Mononuclear cell (primary cell): ENCODE measurements at regions not wholly inside any gene's neighbourhood (a gene's known extent, or its start where the extent isn't known, plus 50 kb on each side); places are given as distances from the start of the nearest gene placed in this dataset.

Source experiments
- H3K27me3 ChIP-seq: 2 replicates; pipeline ENCODE4 v1.6.0; 2011; ENCODE audit warnings: low read length, control low read depth; ENCODE audit not compliant: insufficient read depth
- H3K4me1 ChIP-seq: 2 replicates; pipeline ENCODE4 v1.5.1; 2011; ENCODE audit warnings: mild to moderate bottlenecking, low read length, control low read depth; ENCODE audit not compliant: insufficient read depth
- H3K4me3 ChIP-seq: 2 replicates; pipeline ENCODE4 v1.5.1; 2011; ENCODE audit warnings: mild to moderate bottlenecking, low read length, moderate library complexity
- H3K9me3 ChIP-seq: 2 replicates; pipeline ENCODE4 v1.5.1; 2011; ENCODE audit warnings: low read depth, mild to moderate bottlenecking, control low read depth, low read length

DNA sequence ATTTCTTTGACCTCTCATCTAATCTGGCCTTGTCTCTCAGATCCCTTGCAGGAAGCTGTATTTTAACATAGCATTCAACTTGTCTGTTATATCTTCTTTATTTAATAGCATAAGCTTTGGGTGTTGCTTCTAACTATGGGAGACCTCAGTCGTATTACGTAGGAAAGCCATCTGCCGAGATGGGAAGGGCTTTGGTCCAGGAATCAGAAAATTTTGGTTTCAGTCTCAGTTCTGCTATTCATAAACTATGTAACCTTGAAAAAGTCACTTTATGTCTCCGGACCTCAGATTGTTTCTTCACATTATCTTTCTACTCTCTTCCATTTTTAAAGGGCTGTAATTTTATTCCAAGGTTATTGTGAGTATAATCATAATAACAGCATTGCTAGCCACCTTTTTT lies 297.7 kb downstream of the SATB2 start:
- Histone ChIP-seq H3K9me3 (no peaks in the 10 kb centered on the region), H3K4me1 (no peaks in the 10 kb centered on the region), H3K4me3 (no peak overlapping the region), H3K27me3 (no peaks in the 10 kb centered on the region)

DNA sequence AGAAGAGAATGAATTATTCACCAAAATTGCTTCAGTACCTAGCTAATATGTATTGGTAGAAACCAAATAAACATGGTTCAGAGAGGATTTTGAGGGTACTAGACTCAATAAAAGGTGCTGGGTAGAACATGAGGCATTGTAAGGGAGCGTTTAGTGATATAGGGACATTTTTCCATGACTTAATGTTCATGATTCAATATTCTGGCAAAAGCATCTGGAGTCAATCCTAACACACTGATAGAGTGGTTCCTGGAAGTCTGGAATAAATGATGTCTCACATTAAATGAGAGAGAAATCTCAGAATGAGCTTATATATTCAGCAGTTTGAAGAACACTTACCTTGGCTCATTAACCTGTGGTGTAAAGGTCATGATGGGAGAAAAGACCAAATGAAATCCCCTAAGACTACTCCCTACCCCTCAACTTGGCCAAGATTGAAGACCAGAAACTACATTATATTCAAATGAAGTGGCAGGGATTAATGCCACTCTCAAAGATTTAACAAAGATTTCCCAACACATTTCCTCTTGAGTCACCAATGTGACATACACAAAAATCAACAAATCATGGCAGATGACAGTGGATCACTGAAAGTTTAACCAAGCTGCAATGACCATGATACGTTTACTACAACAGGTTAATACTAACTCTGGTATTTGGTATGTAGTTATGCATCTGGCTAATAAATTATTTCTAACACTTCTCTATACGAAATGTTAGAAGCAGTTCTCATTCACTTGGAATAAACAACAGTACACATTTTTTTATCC lies 309.5 kb downstream of the SATB2 start:
- Histone ChIP-seq H3K4me3 (no peak overlapping the region), H3K9me3 (no peaks in the 10 kb centered on the region), H3K27me3 (no peaks in the 10 kb centered on the region), H3K4me1 (no peaks in the 10 kb centered on the region)

DNA sequence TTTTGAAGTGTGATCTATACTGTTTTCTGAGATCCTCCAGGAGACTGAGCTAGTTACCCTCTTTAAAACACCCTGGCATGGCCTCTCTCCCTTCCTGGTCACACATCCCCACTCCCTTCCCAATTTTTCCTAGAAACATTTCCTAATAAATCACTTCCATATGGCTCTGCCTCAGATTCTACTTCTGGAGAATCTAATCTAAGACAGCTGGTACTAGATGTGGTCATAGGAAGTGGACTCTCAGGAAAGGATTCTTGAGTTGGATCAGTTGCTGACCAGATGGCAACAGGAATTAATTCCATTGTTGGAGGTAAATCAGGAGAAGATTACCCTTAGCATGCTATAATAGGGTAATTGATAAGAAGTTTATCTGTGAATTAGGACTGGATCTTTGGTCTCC lies 310.5 kb downstream of the SATB2 start:
- no peaks in the 10 kb centered on the region for H3K9me3 ChIP-seq
- H3K4me1 ChIP-seq, result no peaks in the 10 kb centered on the region
- H3K4me3 ChIP-seq, result no peak overlapping the region
- H3K27me3 ChIP-seq, result no peaks in the 10 kb centered on the region

GRCh38 chr2:199144546-199144945 lies 313.2 kb downstream of the SATB2 start:
- Histone ChIP-seq H3K4me3 (no peak overlapping the region), H3K27me3 (no peaks in the 10 kb centered on the region), H3K9me3 (no peaks in the 10 kb centered on the region), H3K4me1 (no peaks in the 10 kb centered on the region)

GRCh38 chr2:199144036-199144435 lies 313.7 kb downstream of the SATB2 start:
- H3K27me3 ChIP-seq, result no peaks in the 10 kb centered on the region
- no peaks in the 10 kb centered on the region for H3K4me1 ChIP-seq
- H3K9me3 ChIP-seq, result no peaks in the 10 kb centered on the region
- no peak overlapping the region for H3K4me3 ChIP-seq

DNA sequence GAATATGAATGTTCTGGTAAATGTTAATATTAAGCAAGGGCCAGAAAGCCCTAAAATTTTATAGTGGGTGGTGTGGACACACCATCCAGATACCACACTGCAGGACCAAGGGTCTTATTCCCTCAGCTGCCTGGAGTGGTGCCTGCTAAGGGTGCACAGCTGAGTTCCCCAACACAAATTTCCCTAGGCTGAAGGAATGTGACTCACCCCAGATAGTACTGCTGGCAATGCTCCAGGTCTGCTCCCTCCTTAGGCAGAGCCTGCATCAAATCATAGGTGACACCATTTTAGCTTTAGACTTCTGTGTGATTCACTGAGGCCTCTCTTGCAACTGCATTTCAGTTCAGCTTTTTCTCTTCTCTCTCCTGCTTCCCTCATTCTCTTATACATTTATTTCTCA lies 321.1 kb downstream of the SATB2 start:
- no peak overlapping the region for H3K4me3 ChIP-seq
- H3K4me1 ChIP-seq, result no peaks in the 10 kb centered on the region
- H3K27me3 ChIP-seq, result no peaks in the 10 kb centered on the region
- H3K9me3 ChIP-seq, result no peaks in the 10 kb centered on the region

DNA sequence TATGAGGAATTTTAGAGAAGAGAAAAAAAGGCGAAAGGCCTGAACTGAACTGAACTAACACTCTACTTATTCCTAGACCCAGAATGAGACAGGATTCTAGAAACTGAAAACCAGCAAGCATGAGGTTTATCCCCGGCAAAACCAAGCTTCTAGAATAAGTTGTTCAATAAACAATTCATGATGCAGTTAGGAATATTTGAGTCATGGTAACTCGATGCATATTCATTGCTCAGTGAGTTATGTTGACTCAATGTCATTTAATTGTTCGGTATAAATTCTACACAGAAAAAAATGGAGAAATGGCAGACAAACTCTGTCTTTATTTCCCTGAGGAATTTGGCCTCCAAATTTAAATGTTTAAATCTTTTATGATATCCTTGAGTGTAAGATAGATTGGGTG lies 321.5 kb downstream of the SATB2 start:
- Histone ChIP-seq H3K9me3 (no peaks in the 10 kb centered on the region), H3K4me3 (no peak overlapping the region), H3K4me1 (no peaks in the 10 kb centered on the region), H3K27me3 (no peaks in the 10 kb centered on the region)

- Histone ChIP-seq H3K4me3 (no peak overlapping the region), H3K27me3 (no peaks in the 10 kb centered on the region), H3K4me1 (no peaks in the 10 kb centered on the region), H3K9me3 (no peaks in the 10 kb centered on the region)
These were observed 325.9 kb downstream of the SATB2 start for GRCh38 chr2:199131876-199132275.

DNA sequence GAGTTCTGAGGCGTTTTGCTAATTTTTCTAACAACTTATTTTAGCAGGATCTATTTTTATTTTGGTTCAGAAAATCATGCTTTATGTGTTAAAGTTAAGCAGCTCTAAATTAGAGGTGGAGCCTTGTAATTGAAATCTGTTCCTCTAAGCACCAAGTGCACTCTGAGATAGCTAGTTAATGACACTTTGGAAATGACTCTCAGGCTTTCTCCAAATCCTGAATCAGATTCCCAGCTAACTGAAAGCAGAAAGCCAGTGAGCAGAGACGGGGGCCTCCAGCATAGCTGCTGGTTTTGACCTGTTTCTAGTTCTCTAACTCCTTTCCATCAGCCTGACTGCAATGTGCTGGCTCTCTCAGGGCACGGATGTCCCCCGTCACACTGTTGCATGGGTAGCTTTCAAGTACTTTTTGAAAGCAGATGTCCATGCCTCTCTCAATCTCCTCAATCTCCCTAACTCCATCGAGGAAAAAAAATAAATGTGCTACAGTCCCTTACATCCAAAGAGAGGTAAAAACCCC lies 326.5 kb downstream of the SATB2 start:
- H3K4me3 ChIP-seq, result no peak overlapping the region
- H3K9me3 ChIP-seq, result no peaks in the 10 kb centered on the region
- no peaks in the 10 kb centered on the region for H3K4me1 ChIP-seq
- no peaks in the 10 kb centered on the region for H3K27me3 ChIP-seq

- Histone ChIP-seq H3K27me3 (no peaks in the 10 kb centered on the region), H3K4me3 (no peak overlapping the region)
These were observed 327.2 kb downstream of the SATB2 start for GRCh38 chr2:199130501-199130900.

GRCh38 chr2:199128476-199129229 lies 329.1 kb downstream of the SATB2 start:
- Histone ChIP-seq H3K4me3 (no peak overlapping the region), H3K9me3 (no peaks in the 10 kb centered on the region), H3K27me3 (no peaks in the 10 kb centered on the region), H3K4me1 (no peaks in the 10 kb centered on the region)

More at GRCh38 chr2:199130501-199130900, 327.2 kb downstream of the SATB2 start:
- no peaks in the 10 kb centered on the region for H3K9me3 ChIP-seq
- no peaks in the 10 kb centered on the region for H3K4me1 ChIP-seq

DNA sequence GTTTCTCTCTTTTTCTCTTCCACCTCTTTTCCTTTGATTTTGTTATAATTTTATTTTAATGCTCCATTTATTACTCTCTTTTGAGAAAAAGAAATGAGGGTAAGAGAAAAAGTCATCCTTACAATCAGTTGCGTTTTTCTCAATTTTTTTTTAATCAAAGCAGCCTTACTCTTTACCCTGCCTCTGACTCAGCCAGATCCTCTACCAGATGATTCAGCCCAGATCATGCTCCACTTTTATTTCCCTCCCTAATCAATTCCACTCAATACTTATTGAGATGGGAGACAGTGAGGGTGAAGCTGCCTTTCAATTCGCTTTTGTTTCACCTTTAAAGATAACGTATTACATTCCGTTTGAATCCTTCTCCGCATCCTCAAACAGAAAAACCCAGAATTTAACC lies 337.9 kb downstream of the SATB2 start:
- H3K27me3 ChIP-seq, result no peaks in the 10 kb centered on the region
- no peaks in the 10 kb centered on the region for H3K4me1 ChIP-seq
- no peak overlapping the region for H3K4me3 ChIP-seq
- no peaks in the 10 kb centered on the region for H3K9me3 ChIP-seq

- Histone ChIP-seq H3K4me1 (no peaks in the 10 kb centered on the region), H3K9me3 (no peaks in the 10 kb centered on the region)
These were observed 339.0 kb downstream of the SATB2 start for GRCh38 chr2:199118673-199119112.

GRCh38 chr2:199115169-199115568 lies 342.6 kb downstream of the SATB2 start:
- Histone ChIP-seq H3K27me3 (no peaks in the 10 kb centered on the region), H3K9me3 (no peaks in the 10 kb centered on the region), H3K4me1 (no peaks in the 10 kb centered on the region), H3K4me3 (no peak overlapping the region)

More at GRCh38 chr2:199118673-199119112, 339.0 kb downstream of the SATB2 start:
- Histone ChIP-seq H3K27me3 (no peaks in the 10 kb centered on the region), H3K4me3 (no peak overlapping the region)

DNA sequence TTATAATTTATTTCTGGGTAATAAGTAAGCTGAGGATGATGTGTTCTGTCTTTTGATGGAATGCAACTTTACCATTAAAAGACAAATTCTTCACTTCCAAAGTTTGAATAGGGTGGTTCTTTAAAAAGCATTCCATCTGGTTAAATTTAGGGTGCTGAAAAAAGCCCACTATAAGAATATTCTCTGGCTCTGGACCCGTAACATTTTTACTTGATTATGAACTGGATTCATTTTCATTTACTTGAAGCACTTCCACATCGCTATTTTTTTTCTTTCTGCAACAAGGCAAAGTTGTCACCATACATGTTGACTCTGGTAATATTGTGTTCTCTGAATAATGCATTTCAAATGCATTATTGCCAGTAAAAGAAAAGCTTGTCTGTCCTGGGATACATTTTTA lies 344.6 kb downstream of the SATB2 start:
- Histone ChIP-seq H3K4me1 (no peaks in the 10 kb centered on the region), H3K9me3 (no peaks in the 10 kb centered on the region), H3K27me3 (no peaks in the 10 kb centered on the region), H3K4me3 (no peak overlapping the region)
